ENCODE measurements at regions not wholly inside any gene's neighbourhood (a gene's known extent, or its start where the extent isn't known, plus 50 kb on each side); places are given as distances from the start of the nearest gene placed in this dataset.

GRCh38 chr2:217062768-217063167 lies 202.9 kb upstream of the TNP1 start:
- TF ChIP-seq EZH2 (IDR thresholded peaks at IDR 0.05) (no peak), POLR2AphosphoS5 (IDR thresholded peaks at IDR 0.05; ENCODE audit: borderline replicate concordance, low read depth, low read length) (no peak), FOXP2 (optimal IDR thresholded peaks at IDR 0.05; ENCODE audit: control extremely low read depth, extremely low read length, insufficient read depth) (no peak)

All from SK-N-MC (cell line).